Skeletal muscle satellite cell (primary cell): ENCODE measurements at regions not wholly inside any gene's neighbourhood (a gene's known extent, or its start where the extent isn't known, plus 50 kb on each side); places are given as distances from the start of the nearest gene placed in this dataset.

Experiments used
- H3K27me3 ChIP-seq: 2 replicates; pipeline ENCODE4 v1.7.0; 2013; ENCODE audit warnings: low read length; ENCODE audit not compliant: control insufficient read depth, insufficient read depth
- H3K36me3 ChIP-seq: 2 replicates; pipeline ENCODE4 v1.7.0; 2013; ENCODE audit warnings: mild to moderate bottlenecking, control low read depth, low read length; ENCODE audit not compliant: insufficient read depth
- H3K4me1 ChIP-seq: 2 replicates; pipeline ENCODE4 v1.7.0; 2013; ENCODE audit warnings: low read length; ENCODE audit not compliant: control insufficient read depth, insufficient read depth
- H3K4me2 ChIP-seq: 2 replicates; pipeline ENCODE4 v1.7.0; 2013; ENCODE audit warnings: mild to moderate bottlenecking, low read length
- H3K4me3 ChIP-seq: 2 replicates; pipeline ENCODE4 v1.7.0; 2013; ENCODE audit warnings: low read length
- H3K9ac ChIP-seq: 2 replicates; pipeline ENCODE4 v1.7.0; 2013; ENCODE audit warnings: mild to moderate bottlenecking, low read depth, low read length, moderate library complexity
- H3K9me3 ChIP-seq: replicated peaks from 2 replicates; pipeline ENCODE4 v1.7.0; 2013; ENCODE audit warnings: mild to moderate bottlenecking, control low read depth, low read length

DNA sequence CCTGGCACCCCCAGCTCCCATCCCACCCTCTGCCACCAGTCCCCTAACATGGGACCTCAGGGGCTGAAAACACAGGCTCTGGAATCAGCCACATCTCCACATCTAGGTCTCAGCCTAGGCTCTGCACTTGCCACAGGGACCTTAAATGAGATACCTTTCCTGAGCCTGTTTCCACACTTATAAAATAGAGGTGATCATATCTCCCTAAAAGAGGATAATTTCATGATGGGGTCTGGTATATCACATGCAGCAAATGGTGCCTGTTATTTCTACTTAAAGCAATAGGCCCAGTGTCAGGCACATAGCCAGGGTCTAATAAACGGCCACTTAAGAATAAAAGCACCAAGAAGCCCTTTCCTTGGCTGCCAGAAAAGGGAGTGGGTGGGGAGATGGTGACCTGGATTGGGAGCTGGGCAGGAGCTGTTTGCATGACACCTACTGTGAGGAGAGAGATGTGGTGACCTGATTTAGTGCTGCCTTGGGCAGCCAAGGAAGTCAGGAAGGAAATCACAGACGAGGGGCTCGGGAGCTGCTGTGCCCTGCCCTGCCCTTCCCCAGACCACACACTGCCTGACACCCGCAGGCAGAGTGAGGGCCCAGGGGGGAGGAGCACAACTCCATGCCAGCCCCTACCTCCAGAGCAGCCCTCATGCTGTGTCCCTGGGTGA lies 71.2 kb downstream of the IRF2BPL start:
- Histone ChIP-seq H3K36me3 (no peaks in the 10 kb centered on the region), H3K4me1 (peaks cover 81% of the 10 kb centered on the region), H3K4me2 (peak overlapping the region; percentile 73), H3K4me3 (no peak overlapping the region), H3K27me3 (no peaks in the 10 kb centered on the region), H3K9ac (peak overlapping the region; percentile 67), H3K9me3 (no peaks in the 10 kb centered on the region)

DNA sequence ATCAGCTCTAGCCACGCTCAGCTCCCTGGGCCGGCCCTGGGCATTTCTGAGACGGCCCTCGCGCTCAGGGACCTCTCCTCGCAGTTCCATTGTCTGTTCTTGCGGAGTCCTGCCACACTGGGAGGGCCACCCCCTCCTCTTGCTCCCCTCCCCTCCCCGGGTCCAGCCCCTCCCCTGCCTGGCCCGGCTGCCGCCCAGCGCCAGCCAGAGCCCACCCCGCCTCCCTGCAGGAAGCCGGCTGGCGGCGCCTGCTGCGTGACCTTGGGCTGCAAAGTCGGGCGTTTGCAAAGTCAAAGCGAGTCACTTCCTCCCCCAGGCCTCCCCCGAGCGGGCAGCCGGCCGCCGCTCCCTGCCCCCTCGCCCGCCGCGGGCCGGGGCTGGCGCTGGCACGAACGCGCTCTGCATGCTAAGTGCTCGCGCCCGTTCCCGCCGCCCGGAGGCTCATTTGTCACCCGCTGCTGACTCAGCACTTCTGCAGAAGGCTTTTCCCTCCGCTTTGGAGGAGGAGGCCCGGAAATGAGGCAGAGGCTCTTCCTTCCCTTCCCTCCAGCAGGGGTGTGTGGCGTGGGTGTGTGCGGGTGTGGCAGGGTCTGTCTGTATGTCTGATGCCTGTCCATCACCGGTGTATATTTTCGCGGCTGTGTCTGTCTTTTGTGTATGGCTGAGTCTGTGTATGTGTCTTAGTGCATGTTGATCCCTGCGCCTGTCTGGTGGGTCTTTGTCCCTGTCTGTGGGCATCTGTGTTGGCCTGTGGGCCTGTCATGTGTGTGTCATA lies 72.0 kb downstream of the IRF2BPL start:
- Histone ChIP-seq H3K4me1 (peaks cover 75% of the 10 kb centered on the region), H3K4me2 (peak overlapping the region; percentile 73), H3K9me3 (no peaks in the 10 kb centered on the region), H3K9ac (peak overlapping the region; percentile 84), H3K27me3 (no peaks in the 10 kb centered on the region), H3K4me3 (peak overlapping the region; percentile 55), H3K36me3 (no peaks in the 10 kb centered on the region)

DNA sequence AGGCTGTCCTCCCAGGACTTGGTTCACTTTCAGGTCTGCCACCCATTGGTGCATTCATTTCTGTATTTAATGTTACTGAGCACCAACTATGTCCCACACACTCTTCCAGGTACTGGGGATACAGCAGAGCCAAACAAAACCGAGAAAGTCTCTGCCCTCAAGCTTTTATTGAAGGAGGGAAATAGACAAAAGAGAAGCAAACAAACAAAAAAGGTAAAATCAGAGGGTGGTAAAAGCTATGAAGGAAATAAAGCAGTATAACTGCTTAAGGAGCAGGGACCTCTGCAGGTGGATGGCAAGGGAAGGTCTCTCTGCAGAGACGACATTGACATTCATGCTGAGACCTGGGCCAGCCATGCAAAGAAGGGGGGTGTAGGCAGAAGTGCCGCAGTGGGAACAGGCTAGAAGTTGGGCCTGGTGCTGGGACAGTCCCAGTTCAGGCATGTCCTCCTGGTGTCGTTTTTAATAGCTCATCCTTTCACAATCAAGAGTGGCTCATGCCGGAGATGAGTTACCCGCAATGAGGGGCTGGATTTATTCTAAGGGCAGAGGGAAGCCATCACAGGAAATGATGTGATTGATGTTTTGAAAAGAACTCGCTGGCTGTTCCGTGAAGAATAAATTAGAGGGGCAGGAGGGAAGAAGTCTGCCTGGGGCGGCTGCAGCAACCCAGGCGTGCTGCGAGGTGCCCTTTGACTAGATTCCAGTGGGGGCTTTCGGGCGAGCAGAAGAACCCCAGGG lies 72.8 kb downstream of the IRF2BPL start:
- H3K4me3 ChIP-seq: peak overlapping the region; percentile 25
- no peaks in the 10 kb centered on the region for H3K27me3 ChIP-seq
- no peaks in the 10 kb centered on the region for H3K36me3 ChIP-seq
- peaks cover 75% of the 10 kb centered on the region for H3K4me1 ChIP-seq
- H3K9me3 ChIP-seq: no peaks in the 10 kb centered on the region
- peak overlapping the region; percentile 73 for H3K4me2 ChIP-seq
- H3K9ac ChIP-seq: peak overlapping the region; percentile 84

DNA sequence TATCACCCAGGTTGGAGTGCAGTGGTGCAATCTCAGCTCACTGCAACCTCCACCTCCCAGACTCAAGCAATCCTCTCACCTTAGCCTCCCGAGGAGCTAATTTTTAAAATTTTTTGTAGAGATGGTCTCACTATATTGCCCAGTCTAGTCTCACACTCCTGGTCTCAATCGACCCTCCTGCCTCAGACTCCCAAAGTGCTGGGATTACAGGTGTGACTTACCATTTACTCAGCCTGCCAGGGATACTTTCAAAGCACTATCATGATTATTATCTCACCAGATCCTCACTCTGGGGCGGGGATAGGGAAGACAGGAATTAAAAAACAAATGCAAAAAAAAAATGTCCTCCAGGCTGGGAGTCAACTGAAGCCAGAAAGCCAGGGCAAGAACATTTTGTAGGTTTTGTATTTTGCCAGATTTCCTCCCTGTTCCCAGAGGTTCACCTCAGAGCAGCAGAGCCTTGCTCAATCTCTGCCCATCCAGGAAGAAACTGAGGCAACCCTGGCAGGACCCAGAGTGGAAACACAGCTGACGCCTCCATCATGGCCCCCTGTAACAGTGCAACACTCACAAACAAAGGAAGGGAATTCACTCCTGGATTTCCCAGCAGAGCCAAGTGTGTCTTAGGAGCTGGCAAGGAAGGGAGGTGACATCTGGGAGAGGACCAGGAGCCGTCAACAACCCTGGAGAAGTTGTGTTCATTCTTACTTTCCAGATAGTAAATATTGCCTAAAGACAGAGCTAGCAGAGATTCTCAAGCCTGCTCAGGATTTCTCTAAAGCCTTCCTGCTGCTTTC lies 73.9 kb downstream of the IRF2BPL start:
- Histone ChIP-seq H3K4me3 (no peak overlapping the region), H3K4me1 (peaks cover 80% of the 10 kb centered on the region), H3K4me2 (peak overlapping the region; percentile 79), H3K9me3 (no peaks in the 10 kb centered on the region), H3K9ac (peak overlapping the region; percentile 84), H3K36me3 (no peaks in the 10 kb centered on the region), H3K27me3 (no peaks in the 10 kb centered on the region)

DNA sequence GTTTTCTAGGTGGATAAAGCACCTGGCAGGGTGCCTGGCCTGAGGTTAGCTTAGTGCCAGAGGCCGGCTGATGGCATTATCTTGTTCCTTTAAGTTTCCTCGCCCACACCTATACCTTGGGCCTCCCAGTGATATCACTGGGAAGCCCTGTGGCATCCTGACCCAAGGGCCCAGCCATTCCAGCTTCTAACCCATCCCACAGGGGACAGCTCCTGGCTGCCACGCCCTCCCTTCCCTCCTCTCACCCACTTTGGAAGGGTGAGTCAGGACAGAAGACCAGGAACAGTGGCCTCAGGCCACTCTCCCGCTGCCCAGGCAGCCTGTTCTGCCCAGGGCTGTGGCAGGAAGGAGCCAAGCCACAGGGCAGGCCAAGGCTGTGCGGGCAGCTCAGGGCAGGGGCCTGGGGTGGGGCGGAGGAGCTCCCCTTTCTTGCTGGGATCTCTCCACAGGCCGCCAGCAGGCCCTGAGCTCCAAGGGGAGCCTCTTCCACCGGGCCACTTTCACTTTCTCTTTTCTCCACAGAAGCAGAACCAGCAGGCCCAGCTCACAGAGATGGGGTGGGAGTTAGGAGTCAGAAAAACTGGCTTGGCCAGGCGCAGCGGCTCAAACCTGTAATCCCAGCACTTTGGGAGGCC lies 75.1 kb downstream of the IRF2BPL start:
- H3K9me3 ChIP-seq: no peaks in the 10 kb centered on the region
- H3K4me1 ChIP-seq: peaks cover 73% of the 10 kb centered on the region
- peak overlapping the region; percentile 79 for H3K4me2 ChIP-seq
- peak overlapping the region; percentile 80 for H3K9ac ChIP-seq
- peak overlapping the region; percentile 43 for H3K4me3 ChIP-seq
- no peaks in the 10 kb centered on the region for H3K36me3 ChIP-seq
- no peaks in the 10 kb centered on the region for H3K27me3 ChIP-seq

DNA sequence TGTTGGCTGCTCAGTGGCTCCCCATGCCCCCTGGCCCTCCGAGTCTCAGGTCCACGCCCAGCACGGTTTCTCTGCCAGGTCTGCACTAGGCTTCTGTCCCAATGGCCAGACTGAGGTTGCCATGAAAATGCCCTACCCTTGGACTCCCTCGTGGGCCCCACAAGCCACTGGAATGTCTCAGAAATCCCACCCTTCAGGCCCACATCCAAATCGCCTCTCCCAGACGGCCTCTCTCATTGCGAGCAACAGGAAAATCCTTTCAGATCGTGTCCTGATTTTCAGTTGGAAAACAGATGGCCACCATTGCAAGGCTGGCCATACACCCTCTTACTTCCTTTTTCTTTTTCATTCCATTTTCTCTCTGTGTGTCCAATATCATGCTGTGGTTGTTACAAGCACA lies 77.3 kb downstream of the IRF2BPL start:
- Histone ChIP-seq H3K9ac (no peak overlapping the region), H3K4me1 (peaks cover 74% of the 10 kb centered on the region), H3K4me3 (no peak overlapping the region), H3K36me3 (no peaks in the 10 kb centered on the region), H3K27me3 (no peaks in the 10 kb centered on the region), H3K4me2 (no peak overlapping the region), H3K9me3 (no peaks in the 10 kb centered on the region)

DNA sequence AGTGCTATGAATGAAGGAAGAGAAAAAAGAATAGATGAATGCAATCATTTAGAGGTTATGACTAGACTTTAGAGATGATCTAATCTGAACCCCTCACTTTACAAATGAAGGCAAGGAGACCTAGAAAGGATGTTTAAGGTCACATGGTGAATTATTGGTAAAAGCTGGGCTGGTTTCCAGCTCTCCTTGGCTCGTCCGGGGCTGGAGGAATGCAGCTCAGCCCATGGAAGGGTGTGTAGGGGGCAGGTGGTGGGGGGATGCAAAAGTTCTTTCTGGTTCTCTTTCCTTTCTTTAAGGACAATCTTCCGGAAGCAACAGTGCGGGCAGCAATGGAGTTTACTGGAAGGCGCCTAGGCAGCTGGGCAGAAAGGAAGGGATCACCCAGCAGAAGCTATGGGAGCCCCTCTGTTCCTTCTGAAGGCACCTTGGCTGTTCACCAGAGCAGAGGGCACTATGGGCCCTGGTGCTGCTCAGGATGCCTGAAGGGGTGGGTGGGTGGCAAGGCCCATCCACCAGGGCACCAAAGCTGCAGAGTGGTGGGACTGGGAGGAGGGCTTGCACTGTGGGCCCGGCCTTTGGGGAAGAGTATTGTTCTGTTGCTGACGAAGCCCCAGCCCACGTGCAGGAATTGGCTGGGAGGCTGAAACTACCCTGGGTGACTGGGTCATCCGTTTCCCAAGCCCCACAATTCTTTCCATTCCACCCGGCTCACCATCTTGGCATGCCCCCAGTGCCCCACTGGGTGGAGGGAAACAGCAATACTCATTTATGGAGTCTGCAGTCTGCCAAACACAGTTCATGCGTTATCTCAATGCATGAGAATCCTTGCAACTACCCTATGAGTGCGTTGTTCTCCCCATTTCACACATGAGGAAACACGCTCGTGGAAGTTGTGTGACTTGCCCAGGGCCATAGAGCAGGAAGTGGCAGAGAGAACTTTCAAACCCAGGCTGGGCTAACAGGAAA lies 78.2 kb downstream of the IRF2BPL start:
- peak overlapping the region; percentile 9 for H3K9ac ChIP-seq
- no peaks in the 10 kb centered on the region for H3K27me3 ChIP-seq
- H3K4me3 ChIP-seq: no peak overlapping the region
- H3K4me1 ChIP-seq: peaks cover 66% of the 10 kb centered on the region
- no peaks in the 10 kb centered on the region for H3K36me3 ChIP-seq
- no peaks in the 10 kb centered on the region for H3K9me3 ChIP-seq
- no peak overlapping the region for H3K4me2 ChIP-seq

DNA sequence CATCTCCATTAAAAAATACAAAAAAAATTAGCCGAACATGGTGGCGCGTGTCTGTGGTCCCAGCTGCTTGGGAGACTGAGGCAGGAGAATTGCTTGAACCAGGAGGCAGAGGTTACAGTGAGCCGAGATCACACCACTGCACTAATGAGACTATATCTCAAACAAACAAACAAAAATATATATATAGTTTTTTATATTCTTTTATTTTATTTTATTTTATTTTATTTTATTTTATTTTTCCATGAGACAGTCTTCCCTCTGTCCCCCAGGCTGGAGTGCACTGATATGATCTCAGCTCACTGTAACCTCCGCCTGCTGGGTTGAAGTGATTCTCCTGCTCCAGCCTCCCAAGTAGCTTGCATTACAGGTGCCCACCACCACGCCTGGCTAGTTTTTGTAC lies 79.5 kb downstream of the IRF2BPL start:
- peaks cover 52% of the 10 kb centered on the region for H3K4me1 ChIP-seq

DNA sequence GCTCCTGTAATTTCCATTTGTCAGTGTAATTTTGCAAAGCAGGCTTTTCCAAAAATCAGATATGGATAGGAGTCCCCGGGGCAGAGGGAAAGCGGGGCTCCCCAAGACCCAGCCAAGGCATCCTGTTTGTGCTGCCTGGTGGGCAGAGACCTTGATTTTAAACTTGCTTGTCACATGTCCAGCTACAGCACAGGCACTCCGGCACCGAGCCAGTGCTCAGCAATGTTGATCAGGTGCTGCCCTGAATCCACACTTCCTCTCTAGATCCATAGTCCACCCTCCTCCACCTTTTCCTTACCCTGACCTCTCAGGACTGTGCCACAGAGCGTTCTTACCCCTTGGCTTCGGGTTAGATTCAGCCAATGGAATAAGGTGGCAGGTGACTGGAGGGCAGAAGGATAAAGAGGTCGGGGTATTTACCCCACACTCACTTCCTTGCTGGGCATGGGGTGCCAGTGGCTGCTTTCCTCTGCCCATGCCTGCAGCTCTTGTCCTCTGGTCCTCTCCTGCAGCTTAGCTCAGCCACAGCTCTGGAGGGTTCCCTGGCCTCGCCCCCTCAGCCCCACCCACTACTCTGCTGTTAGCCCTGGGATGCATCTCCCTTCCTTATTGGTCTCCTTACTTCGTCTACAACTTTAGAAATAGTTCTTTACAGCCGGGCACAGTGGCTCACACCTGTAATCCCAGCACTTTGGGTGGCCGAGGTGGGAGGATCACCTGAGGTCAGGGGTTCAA lies 80.1 kb downstream of the IRF2BPL start:
- H3K36me3 ChIP-seq: no peaks in the 10 kb centered on the region
- peak overlapping the region; percentile 28 for H3K9ac ChIP-seq
- no peak overlapping the region for H3K4me3 ChIP-seq
- H3K9me3 ChIP-seq: no peaks in the 10 kb centered on the region
- H3K27me3 ChIP-seq: no peaks in the 10 kb centered on the region
- peaks cover 46% of the 10 kb centered on the region for H3K4me1 ChIP-seq
- H3K4me2 ChIP-seq: no peak overlapping the region

More for the DNA sequence above, 79.5 kb downstream of the IRF2BPL start:
- Histone ChIP-seq H3K36me3 (no peaks in the 10 kb centered on the region), H3K27me3 (no peaks in the 10 kb centered on the region), H3K9ac (no peak overlapping the region), H3K4me2 (no peak overlapping the region), H3K9me3 (no peaks in the 10 kb centered on the region), H3K4me3 (no peak overlapping the region)
